Smooth muscle cell (in vitro differentiated cells): ENCODE measurements at regions not wholly inside any gene's neighbourhood (a gene's known extent, or its start where the extent isn't known, plus 50 kb on each side); places are given as distances from the start of the nearest gene placed in this dataset.

Source experiments
- DNase-seq: peaks from one replicate; lab custom pipeline; 2025; ENCODE audit not compliant: unreplicated experiment; lab: John Stamatoyannopoulos, UW
- H2AFZ ChIP-seq: fragments of 200-600 bp; sonication (generic); 2 replicates; pipeline ENCODE4 v1.6.0; 2016; ENCODE audit warnings: antibody characterized with exemption, low read depth, mild to moderate bottlenecking
- H3F3A ChIP-seq: fragments of 200-600 bp; sonication (generic); 2 replicates; pipeline ENCODE4 v1.6.0; 2017; ENCODE audit warnings: antibody characterized with exemption, low read depth
- H3K27ac ChIP-seq: fragments of 200-600 bp; sonication (generic); 2 replicates; pipeline ENCODE4 v1.5.1; 2016; ENCODE audit warnings: low read depth, mild to moderate bottlenecking
- H3K27me3 ChIP-seq: fragments of 200-600 bp; sonication (generic); 2 replicates; pipeline ENCODE4 v1.6.1; 2016; ENCODE audit warnings: low read depth, mild to moderate bottlenecking
- H3K36me3 ChIP-seq: fragments of 200-600 bp; sonication (generic); 2 replicates; pipeline ENCODE4 v1.5.1; 2016; ENCODE audit warnings: low read depth
- H3K4me1 ChIP-seq: fragments of 200-600 bp; sonication (generic); 2 replicates; pipeline ENCODE4 v1.5.1; 2016; ENCODE audit warnings: low read depth
- H3K4me2 ChIP-seq: fragments of 200-600 bp; sonication (generic); 2 replicates; pipeline ENCODE4 v1.6.0; 2016; ENCODE audit warnings: mild to moderate bottlenecking
- H3K4me3 ChIP-seq: fragments of 200-600 bp; sonication (generic); 2 replicates; pipeline ENCODE4 v1.5.1; 2016; ENCODE audit warnings: mild to moderate bottlenecking
- H3K79me2 ChIP-seq: fragments of 200-600 bp; sonication (generic); 2 replicates; pipeline ENCODE4 v1.6.0; 2016; ENCODE audit warnings: low read depth, mild to moderate bottlenecking
- H3K9ac ChIP-seq: fragments of 200-600 bp; sonication (generic); 2 replicates; pipeline ENCODE4 v1.6.0; 2016; ENCODE audit warnings: low read depth
- H3K9me3 ChIP-seq: fragments of 200-600 bp; sonication (generic); replicated peaks from 2 replicates; pipeline ENCODE4 v1.5.1; 2016; ENCODE audit warnings: low read depth
- H4K20me1 ChIP-seq: fragments of 200-600 bp; sonication (generic); 2 replicates; pipeline ENCODE4 v1.6.0; 2016; ENCODE audit warnings: low read depth
- CTCF ChIP-seq: fragments of 200-600 bp; sonication (generic); IDR thresholded peaks from 2 replicates; pipeline ENCODE4 v1.5.1; 2017; ENCODE audit warnings: borderline replicate concordance, mild to moderate bottlenecking, antibody characterized with exemption; ENCODE audit not compliant: insufficient read depth, poor library complexity, severe bottlenecking
- WGBS: methylation state at CpG from one replicate; pipeline ENCODE4 v1.1.7; 2016; ENCODE audit warnings: low lambda C conversion rate; 5-methylcytosine and 5-hydroxymethylcytosine counted together

- TF ChIP-seq CTCF: no peak
- 94% methylated on average over 7 of the region's 7 CpGs for WGBS
- no peaks in the 10 kb centered on the region for H3K79me2 ChIP-seq
- no peaks in the 10 kb centered on the region for H3K9me3 ChIP-seq
- H3K4me2 ChIP-seq: peak overlapping the region; percentile 44
- peak overlapping the region; percentile 66 for H3K9ac ChIP-seq
- H3K27me3 ChIP-seq: no peaks in the 10 kb centered on the region
- H3F3A ChIP-seq: no peaks in the 10 kb centered on the region
- no peak for DNase-seq
- H3K4me3 ChIP-seq: no peak overlapping the region
- H2AFZ ChIP-seq: peak overlapping the region; percentile 36
- no peaks in the 10 kb centered on the region for H3K36me3 ChIP-seq
- H4K20me1 ChIP-seq: no peaks in the 10 kb centered on the region
- H3K27ac ChIP-seq: peak overlapping the region; percentile 71
- H3K4me1 ChIP-seq: no peaks in the 10 kb centered on the region
These were observed 288.0 kb downstream of the UACA start for GRCh38 chr15:70475407-70475781.

GRCh38 chr15:70474471-70475406 lies 288.6 kb downstream of the UACA start:
- Histone ChIP-seq H3K9me3 (no peaks in the 10 kb centered on the region), H4K20me1 (no peaks in the 10 kb centered on the region), H3K4me3 (no peak overlapping the region), H3K9ac (peak overlapping the region; percentile 66), H3K27ac (peak overlapping the region; percentile 71), H3K4me2 (peak overlapping the region; percentile 44), H3K4me1 (peaks cover 4% of the 10 kb centered on the region), H2AFZ (peak overlapping the region; percentile 36), H3K79me2 (no peaks in the 10 kb centered on the region), H3K36me3 (no peaks in the 10 kb centered on the region), H3F3A (no peaks in the 10 kb centered on the region), H3K27me3 (no peaks in the 10 kb centered on the region)
- DNase-seq: no peak
- WGBS: 76% methylated on average over 36 of the region's 36 CpGs
- TF ChIP-seq CTCF: no peak

GRCh38 chr15:70473581-70474370 lies 289.6 kb downstream of the UACA start:
- H3K4me3 ChIP-seq: no peak overlapping the region
- no peak overlapping the region for H3K27ac ChIP-seq
- H3K4me2 ChIP-seq: no peak overlapping the region
- no peaks in the 10 kb centered on the region for H3F3A ChIP-seq
- no peaks in the 10 kb centered on the region for H3K27me3 ChIP-seq
- WGBS: 89% methylated on average over 15 of the region's 15 CpGs
- H3K9ac ChIP-seq: no peak overlapping the region
- H3K79me2 ChIP-seq: no peaks in the 10 kb centered on the region
- no peak overlapping the region for H2AFZ ChIP-seq
- H3K36me3 ChIP-seq: no peaks in the 10 kb centered on the region
- no peaks in the 10 kb centered on the region for H4K20me1 ChIP-seq
- H3K9me3 ChIP-seq: no peaks in the 10 kb centered on the region
- no peak for TF ChIP-seq CTCF
- no peak for DNase-seq
- peaks cover 4% of the 10 kb centered on the region for H3K4me1 ChIP-seq
